Small intestine (tissue), 7 donors: ENCODE measurements at regions not wholly inside any gene's neighbourhood (a gene's known extent, or its start where the extent isn't known, plus 50 kb on each side); places are given as distances from the start of the nearest gene placed in this dataset.
"Not testable (repeated sequence)": the region's sequence is repeated elsewhere in the genome, so short reads cannot be mapped to it uniquely, and the experiment has no call there.

Experiments
- DNase-seq, 2 donors: peaks; one replicate each; pipeline versions ENCODE4 v3.0.0 to v3.0.0-alpha.2; 2013
- FAIRE-seq: peaks from 2 replicates; lab custom pipeline; 2012; peaks lifted over from hg19 to GRCh38; lab: Jason Lieb, UNC
- H3K27ac ChIP-seq, 3 donors: one replicate each; pipeline ENCODE4 v1.5.1; 2013; ENCODE audit warnings: low read length in 2 of 3, mild to moderate bottlenecking in 2 of 3, control low read depth in 1 of 3, inconsistent platforms in 1 of 3, low read depth in 1 of 3, moderate library complexity in 1 of 3
- H3K27me3 ChIP-seq, 3 donors: one replicate each; pipeline ENCODE4 v1.6.1; 2013; ENCODE audit warnings: low read length in 3 of 3, inconsistent platforms in 1 of 3; ENCODE audit not compliant: control insufficient read depth in 3 of 3, insufficient read depth in 3 of 3
- H3K36me3 ChIP-seq, 3 donors: one replicate each; pipeline ENCODE4 v1.6.1; 2013; ENCODE audit warnings: low read length in 3 of 3, inconsistent platforms in 1 of 3, low read depth in 1 of 3, mild to moderate bottlenecking in 1 of 3, moderate library complexity in 1 of 3; ENCODE audit not compliant: control insufficient read depth in 3 of 3, insufficient read depth in 2 of 3
- H3K4me1 ChIP-seq, 3 donors: one replicate each; pipeline ENCODE4 v1.6.1; 2013; ENCODE audit warnings: low read length in 2 of 3, inconsistent platforms in 1 of 3, low read depth in 1 of 3, mild to moderate bottlenecking in 1 of 3, moderate library complexity in 1 of 3; ENCODE audit not compliant: control insufficient read depth in 3 of 3, insufficient read depth in 2 of 3
- H3K4me3 ChIP-seq, 3 donors: one replicate each; pipeline ENCODE4 v1.5.1; 2013; ENCODE audit warnings: low read length in 3 of 3, control low read depth in 1 of 3, inconsistent platforms in 1 of 3, low read depth in 1 of 3, mild to moderate bottlenecking in 1 of 3, moderate library complexity in 1 of 3
- H3K9me3 ChIP-seq, 2 donors: one replicate each; pipeline ENCODE4 v1.6.1; 2013; ENCODE audit warnings: low read depth in 1 of 2, low read length in 1 of 2; ENCODE audit not compliant: control insufficient read depth in 2 of 2, insufficient read depth in 1 of 2
- WGBS, 3 donors: extraction: QIAGEN DNeasy Blood & Tissue Kit; methylation state at CpG; one replicate each; pipeline ENCODE4 v1.1.7; 2013; 5-methylcytosine and 5-hydroxymethylcytosine counted together
- donor health status: healthy with polysubstance abuse.
- donor health status: control.
- donor health status: control.
- donor health status: Bipolar disorder and iron deficiency.
- donor health status: healthy.

- Histone ChIP-seq H3K36me3 (no peaks in the 10 kb centered on the region), H3K4me3 (no peak overlapping the region), H3K27me3 (no peaks in the 10 kb centered on the region), H3K4me1 (no peaks in the 10 kb centered on the region), H3K9me3 (peaks cover 0 to 20% of the 10 kb centered on the region in 2 donors), H3K27ac (no peak overlapping the region)
- 15 to 35% (median 18%) methylated on average over 2 of the region's 2 CpGs for WGBS, 3 donors
- FAIRE-seq, result no peak
- DNase-seq, result no peak
Measured at GRCh38 chr7:57638666-57639065, 188.7 kb downstream of the ZNF716 start.

DNA sequence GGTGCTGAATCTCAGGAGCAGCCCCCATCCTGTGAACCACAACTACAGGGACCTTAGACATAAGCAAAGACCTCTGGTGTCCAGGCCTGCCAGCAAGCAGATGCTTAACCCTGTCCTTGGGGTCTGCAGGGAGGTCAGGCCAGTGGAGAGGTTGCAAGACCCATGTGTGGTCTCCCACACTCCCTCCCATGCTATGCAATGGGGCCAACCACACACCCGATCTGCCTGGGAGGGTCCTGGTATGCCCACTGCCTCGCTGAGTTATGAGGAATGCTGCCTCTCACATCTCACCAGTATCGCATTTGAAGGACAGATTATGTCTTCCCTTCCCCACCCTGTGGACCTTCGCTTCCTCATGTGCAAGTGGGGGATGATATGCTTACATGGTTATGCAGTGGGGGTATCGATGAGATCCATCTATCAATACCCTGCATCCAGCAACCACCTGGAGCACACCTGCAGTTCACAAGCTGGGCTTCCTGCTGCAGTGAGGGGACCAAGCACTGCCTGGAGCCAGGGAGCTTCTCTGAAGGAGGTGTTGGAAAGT, 191.6 kb downstream of the ZNF716 start:
- DNase-seq (no peak), FAIRE-seq (no peak)
- H3K4me1 ChIP-seq, result no peaks in the 10 kb centered on the region
- peaks cover 0 to 35% of the 10 kb centered on the region in 2 donors for H3K9me3 ChIP-seq
- H3K4me3 ChIP-seq, result no peak overlapping the region
- no peak overlapping the region for H3K27ac ChIP-seq
- H3K27me3 ChIP-seq, result no peaks in the 10 kb centered on the region
- no peaks in the 10 kb centered on the region for H3K36me3 ChIP-seq
- WGBS, 3 donors, result 70 to 79% (median 72%) methylated on average over 5 of the region's 5 CpGs

DNA sequence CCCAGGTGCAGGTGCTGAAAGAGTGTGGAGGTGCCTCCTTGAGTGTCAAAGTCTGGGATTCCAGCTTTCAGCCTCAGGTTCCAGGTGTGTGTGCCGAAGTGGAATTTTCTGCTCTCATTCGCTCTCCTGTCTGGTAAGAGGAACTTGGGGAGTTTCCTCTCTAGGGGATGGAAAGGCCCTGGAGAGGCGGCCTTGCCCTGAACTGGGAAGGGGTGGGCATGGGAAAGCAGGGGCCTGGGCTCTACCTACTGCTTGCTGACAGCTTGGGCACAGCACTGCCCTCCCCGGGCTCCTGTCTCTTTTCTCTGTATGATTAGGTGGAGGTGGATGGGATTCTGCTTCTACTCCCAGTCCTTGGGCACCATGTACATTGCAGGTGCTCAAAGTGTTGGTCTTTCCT, 192.8 kb downstream of the ZNF716 start:
- DNase-seq (no peak), FAIRE-seq (no peak)
- no peaks in the 10 kb centered on the region for H3K27me3 ChIP-seq
- no peak overlapping the region for H3K4me3 ChIP-seq
- H3K36me3 ChIP-seq, result no peaks in the 10 kb centered on the region
- 66 to 75% (median 71%) methylated on average over 4 of the region's 4 CpGs for WGBS, 3 donors
- peaks cover 0 to 42% of the 10 kb centered on the region in 2 donors for H3K9me3 ChIP-seq
- H3K4me1 ChIP-seq, result no peaks in the 10 kb centered on the region
- no peak overlapping the region for H3K27ac ChIP-seq

DNA sequence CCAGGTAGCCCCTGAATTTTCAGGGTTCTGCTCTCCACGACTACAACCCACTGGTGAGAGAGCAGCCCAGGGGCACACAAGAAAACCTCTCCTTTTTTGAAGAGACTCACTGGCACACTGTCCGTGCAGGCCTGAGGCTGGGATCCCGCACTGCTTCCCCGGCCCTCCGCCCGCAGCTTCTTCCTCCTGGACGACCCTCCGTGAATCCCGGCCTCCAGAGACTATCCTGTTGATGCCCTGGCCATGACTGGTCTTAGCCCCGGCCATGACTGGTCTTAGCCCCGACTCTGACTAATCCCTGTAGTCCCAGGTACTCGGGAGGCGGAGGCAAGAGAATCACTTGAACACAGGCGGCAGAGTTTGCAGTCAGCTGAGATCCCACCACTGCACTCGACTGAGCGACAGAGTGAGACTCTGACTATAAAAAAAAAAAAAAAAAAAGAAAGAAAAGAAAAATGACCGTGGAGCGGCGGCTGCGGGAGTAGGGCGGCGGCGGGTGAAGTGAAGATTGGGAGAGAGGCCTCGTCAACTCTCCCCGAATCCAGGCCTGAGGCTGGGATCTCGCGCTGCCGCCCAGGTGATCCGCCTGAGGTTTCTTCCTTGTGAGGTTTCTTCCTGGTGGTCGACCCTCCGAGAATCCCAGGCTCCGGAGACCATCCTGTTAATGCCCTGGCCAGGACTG, 196.4 kb downstream of the ZNF716 start:
- FAIRE-seq (no peak), DNase-seq (no peak)
- H3K4me1 ChIP-seq, result no peaks in the 10 kb centered on the region
- no peaks in the 10 kb centered on the region for H3K36me3 ChIP-seq
- H3K27me3 ChIP-seq, result no peaks in the 10 kb centered on the region
- 86 to 88% (median 86%) methylated on average over 32 of the region's 32 CpGs for WGBS, 3 donors
- H3K9me3 ChIP-seq, result peaks cover 0 to 67% of the 10 kb centered on the region in 2 donors
- no peak overlapping the region for H3K4me3 ChIP-seq
- no peak overlapping the region for H3K27ac ChIP-seq

DNA sequence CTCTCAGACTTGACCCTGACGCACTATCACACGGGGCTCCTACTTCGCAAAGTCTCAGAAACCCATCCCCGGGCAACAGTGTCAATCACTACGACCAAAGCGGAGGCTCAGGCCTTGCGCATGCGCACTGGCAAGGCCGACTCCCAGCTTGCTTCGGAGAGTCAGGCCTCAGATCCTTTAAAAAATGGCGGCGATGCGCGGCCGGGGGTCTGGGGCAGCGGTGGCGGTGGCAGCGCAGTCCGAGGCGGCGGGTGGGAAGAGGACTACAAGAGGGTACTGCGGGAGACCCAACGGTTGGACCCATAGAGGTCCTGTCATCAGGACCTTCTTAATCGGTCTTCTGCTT, 196.9 kb downstream of the ZNF716 start:
- FAIRE-seq (no peak), DNase-seq (no peak)
- WGBS, 3 donors, result 91 to 96% (median 93%) methylated on average over 24 of the region's 24 CpGs
- H3K36me3 ChIP-seq, result no peaks in the 10 kb centered on the region
- no peaks in the 10 kb centered on the region for H3K4me1 ChIP-seq
- H3K27ac ChIP-seq, result no peak overlapping the region
- H3K27me3 ChIP-seq, result no peaks in the 10 kb centered on the region
- H3K9me3 ChIP-seq, result peaks cover 0 to 67% of the 10 kb centered on the region in 2 donors
- H3K4me3 ChIP-seq, result no peak overlapping the region

GRCh38 chr7:57650401-57650800, 200.4 kb downstream of the ZNF716 start:
- not testable (repeated sequence) for H3K4me3 ChIP-seq, H3K36me3 ChIP-seq, H3K4me1 ChIP-seq, H3K27ac ChIP-seq, DNase-seq, H3K27me3 ChIP-seq, FAIRE-seq
- 90 to 95% (median 93%) methylated on average over 17 of the region's 17 CpGs for WGBS, 3 donors
- peaks cover 0 to 78% of the 10 kb centered on the region in 2 donors for H3K9me3 ChIP-seq

GRCh38 chr7:57651006-57651405, 201.0 kb downstream of the ZNF716 start:
- Histone ChIP-seq H3K4me1 (no peaks in the 10 kb centered on the region), H3K27me3 (no peaks in the 10 kb centered on the region), H3K27ac (no peak overlapping the region), H3K36me3 (no peaks in the 10 kb centered on the region), H3K4me3 (no peak overlapping the region), H3K9me3 (peaks cover 0 to 75% of the 10 kb centered on the region in 2 donors)
- FAIRE-seq, result no peak
- 76 to 82% (median 76%) methylated on average over 28 of the region's 28 CpGs for WGBS, 3 donors
- no peak for DNase-seq

DNA sequence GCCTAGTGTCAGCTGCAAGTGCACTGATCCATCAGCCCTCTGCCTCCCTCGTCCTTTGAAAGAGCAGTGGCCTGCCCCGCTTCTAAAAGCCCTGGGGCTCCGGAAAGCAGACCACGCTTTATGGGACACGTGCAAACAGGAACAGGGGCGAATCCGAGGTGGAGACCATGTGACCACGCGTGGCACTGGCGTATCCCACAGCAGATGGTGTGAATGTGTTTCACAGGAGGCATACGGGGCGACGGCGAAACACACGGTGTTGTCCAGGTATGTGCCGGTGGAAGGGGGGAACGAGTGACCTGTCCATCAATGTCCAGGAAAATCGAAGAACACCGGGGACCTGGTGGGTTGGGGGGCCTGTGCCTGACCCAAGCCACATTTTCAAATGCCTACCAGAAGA, 201.6 kb downstream of the ZNF716 start:
- not testable (repeated sequence) for H3K4me1 ChIP-seq, H3K27me3 ChIP-seq, DNase-seq, FAIRE-seq, H3K4me3 ChIP-seq, H3K36me3 ChIP-seq, H3K27ac ChIP-seq
- 88 to 92% (median 91%) methylated on average over 19 of the region's 19 CpGs for WGBS, 3 donors
- H3K9me3 ChIP-seq, result peaks cover 0 to 69% of the 10 kb centered on the region in 2 donors
